NCI-H774 (cell line): ENCODE measurements at regions not wholly inside any gene's neighbourhood (a gene's known extent, or its start where the extent isn't known, plus 50 kb on each side); places are given as distances from the start of the nearest gene placed in this dataset.
A peak's percentile ranks its signal among the peaks of the same experiment; 100 is the strongest.

Experiments
- DNase-seq: peaks from one replicate; lab custom pipeline; 2025; lab: John Stamatoyannopoulos, UW

- DNase-seq: peak; percentile 35
Observed at GRCh38 chr12:68451261-68452077, 119.3 kb upstream of the MDM1 start.

DNA sequence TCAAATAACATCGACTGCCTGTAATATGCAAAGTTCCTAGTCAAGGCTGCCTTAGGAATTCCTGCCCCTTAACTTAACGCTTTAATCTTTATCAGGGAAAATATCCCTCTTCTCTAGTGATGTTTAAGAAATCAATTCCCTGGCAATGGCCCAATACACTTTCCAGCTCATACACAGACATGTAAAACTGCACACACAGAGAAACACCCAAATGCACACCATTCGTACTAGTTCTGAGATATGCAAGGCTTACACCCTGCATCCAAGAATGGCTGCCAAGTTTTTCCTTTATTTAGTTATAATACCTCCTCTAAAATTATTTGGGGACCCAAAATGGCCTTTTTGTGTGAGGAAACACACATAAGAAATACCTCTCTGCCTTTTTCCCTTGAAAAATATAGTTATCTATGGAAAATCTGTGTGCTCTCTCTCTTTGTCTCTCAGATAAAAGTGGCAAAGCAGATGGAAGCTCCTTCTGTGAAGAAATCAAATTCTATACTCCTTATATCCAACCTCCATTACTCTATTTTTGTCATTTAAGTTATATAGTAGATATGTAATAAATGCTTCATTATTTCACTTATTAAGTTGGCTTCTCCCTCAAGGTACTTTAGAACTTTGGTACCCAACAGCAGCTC lies 120.0 kb upstream of the MDM1 start:
- no peak for DNase-seq

- DNase-seq: no peak
Observed at GRCh38 chr12:68453278-68453677, 121.1 kb upstream of the MDM1 start.

DNA sequence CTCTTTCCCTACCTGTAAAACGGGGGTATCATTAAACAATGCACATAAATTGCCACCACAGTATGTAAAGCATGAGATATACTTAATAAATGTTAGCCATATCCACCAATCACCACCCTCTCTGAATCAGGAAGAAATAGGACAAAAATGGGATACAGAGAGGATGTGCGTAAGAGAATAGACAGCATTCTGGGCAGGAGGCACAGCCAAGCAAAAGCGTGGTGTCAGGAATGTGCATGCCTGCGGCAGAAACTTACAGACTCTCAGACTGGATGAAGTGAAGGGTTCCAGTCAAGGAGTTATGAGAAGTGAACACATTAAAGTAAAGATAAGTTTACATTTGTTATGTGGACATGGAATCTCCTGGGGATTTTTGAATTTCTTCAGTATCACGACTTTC lies 121.7 kb upstream of the MDM1 start:
- DNase-seq: no peak

DNA sequence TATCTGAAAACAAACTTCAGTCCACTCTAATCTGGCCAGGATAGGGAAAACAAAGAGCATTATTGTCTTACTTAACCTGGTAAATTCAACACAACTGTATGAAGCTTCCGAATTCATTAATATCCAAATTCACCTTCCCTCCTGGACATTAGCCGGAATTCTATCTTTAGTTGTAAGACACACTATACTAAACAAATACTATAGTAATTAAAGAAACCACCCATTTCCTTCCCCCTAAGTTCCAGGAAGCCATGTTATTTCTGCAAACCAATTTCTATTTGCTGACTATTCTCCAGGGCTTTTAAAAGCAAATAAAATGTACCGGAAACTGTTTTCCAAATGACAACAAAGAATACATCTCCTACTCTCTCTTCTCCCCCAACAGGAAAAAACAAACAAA lies 122.7 kb upstream of the MDM1 start:
- peak; percentile 20 for DNase-seq

DNA sequence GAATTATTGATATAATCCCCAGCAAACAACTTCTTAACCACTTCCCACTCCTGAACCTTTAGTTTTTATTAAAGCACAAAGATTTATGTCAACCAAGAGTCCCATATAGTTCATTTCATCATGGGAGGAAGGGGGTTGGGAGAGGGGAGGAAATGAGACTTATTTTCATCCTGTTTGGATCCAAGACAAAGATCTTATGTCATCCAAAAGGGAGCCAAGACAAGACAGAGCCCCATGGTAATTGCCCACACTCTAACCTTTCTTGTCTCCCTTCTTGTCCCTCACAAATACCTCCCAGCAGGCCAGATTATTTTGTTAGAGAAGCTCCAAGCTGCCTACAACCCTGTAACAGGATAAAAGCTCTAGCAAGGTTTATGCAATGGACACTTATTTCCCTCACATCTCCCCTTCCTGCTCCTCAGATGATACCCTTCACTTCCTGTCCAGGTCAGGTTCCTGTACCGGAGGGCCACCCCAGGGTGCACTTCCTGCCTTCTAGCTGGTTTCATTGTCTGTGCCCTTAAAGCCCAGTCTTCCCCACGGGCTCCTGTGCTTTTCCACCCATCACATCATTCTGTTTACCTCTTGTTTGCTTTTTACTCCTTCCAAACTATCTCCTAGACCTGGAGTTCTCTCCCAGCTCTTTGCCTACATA lies 123.7 kb upstream of the MDM1 start:
- DNase-seq: no peak

DNA sequence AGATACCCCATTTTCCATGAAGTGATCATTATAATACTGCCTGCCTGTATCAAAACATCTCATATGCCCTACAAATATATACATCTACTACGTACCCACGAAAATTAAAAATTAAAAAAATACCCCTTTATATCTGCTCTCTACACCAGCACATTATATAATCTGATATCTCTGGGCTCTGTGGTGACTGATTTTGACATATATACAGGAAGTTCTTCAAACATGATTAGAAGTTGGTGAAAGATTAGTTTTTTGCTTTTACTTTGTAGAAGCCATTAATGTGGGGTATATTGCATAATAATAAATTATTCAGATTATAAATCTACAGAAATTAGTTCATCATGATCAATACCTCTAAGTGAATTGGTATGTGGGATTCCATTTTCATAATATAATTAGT lies 126.7 kb upstream of the MDM1 start:
- DNase-seq: no peak

DNA sequence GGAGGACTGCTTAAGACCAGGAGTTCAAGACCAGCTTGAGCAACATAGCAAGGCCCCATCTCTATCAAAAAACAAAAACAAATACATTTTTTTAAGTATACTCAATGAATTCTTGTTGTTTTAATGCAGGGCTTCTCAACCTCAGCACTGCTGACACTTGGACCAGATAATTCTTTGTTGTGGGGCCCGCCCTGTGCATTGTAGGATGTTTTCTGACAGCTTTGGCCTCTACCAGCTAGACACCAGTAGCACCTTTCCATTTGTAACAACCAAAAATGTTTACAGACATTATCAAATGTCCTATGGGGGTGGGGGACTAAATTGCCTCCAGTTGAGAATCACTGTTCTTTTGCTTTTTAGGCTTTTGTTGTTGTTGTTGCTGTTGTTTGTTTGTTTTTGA lies 128.1 kb upstream of the MDM1 start:
- DNase-seq: no peak

GRCh38 chr12:68461645-68462044 lies 129.5 kb upstream of the MDM1 start:
- no peak for DNase-seq

GRCh38 chr12:68462803-68463202 lies 130.6 kb upstream of the MDM1 start:
- DNase-seq: no peak

- DNase-seq: no peak
Observed at GRCh38 chr12:68465227-68465626, 133.1 kb upstream of the MDM1 start.

DNA sequence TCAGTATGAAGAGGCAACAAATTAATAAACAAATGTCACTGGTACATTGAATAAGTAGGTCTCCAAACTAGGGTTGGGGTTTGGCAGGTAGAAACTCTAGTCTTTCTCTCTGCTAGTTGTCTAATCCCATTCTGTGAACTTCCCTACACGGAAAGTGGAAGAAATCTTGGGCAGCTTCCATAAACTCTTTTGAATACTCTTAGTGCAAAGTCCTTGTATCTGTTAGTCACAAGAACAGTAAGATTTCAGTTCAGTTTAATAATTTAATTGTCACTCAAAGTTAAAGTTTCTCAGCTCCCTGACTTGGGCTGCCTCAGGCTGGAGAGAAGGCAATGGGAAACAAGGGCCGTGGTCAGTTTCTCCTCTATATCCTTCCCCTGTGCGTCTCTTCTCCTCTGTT lies 135.4 kb upstream of the MDM1 start:
- no peak for DNase-seq

- no peak for DNase-seq
Observed at GRCh38 chr12:68468036-68468435, 135.9 kb upstream of the MDM1 start.

- DNase-seq: no peak
Observed at GRCh38 chr12:68469113-68469512, 137.0 kb upstream of the MDM1 start.

DNA sequence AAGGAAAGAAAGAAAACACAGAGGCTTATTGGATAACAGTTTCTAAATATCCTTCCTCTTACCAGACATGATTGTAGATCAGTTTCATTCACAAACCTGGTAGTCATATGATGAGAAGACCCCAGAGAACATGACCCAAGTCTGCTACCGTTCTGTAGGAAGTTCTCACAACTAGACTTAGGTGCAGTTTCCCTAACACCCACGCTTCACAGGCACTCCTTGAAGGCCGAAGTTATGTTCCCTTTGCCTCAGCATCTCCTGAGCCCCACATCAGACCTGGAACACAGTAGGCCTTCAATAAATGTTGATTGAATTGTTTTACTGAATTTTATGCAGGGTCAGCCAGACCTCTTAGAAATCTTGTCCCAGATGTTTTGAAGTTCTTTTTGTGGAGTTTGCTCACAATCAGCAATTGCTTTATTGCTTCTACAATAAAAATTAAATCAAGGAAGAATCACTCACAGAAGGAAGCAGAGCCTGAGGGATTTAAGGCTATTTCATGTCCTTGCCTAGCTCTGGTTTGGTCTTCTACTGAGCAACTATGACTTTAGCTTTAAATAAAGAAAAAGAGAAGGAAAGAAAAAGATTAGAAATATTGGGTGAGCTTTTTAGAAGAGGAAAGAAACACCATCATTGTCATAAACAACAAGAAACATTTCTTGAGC lies 138.6 kb upstream of the MDM1 start:
- no peak for DNase-seq

DNA sequence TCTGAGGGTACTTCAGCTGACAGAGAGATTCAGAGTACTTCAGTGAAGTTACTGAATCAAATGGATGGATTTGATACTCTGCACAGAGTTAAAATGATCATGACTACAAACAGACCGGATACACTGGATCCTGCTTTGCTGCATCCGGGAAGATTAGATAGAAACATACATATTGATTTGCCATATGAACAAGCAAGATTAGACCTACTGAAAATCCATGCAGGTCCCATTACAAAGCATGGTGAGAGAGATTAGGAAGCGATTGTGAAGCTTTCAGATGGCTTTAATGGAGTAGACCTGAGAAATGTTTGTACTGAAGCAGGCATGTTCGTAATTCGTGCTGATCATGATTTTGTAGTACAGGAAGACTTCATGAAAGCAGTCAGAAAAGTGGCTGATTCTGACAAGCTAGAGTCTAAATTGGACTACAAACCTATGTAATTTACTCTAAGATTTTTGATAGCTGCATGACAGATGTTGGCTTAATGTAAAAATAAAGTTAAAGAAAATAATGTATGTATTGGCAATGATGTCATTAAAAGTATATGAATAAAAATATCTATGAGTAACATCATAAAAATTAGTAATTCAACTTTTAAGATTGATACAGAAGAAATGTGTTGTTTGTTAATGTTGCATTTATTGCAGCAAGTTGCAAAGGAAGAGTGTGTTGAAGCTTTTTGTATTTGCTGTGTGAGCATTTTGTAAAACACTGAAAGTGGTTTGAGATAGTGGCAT lies 136.1 kb upstream of the RAP1B start:
- DNase-seq: no peak

- DNase-seq: no peak
Observed at GRCh38 chr12:68476794-68477193, 133.9 kb upstream of the RAP1B start.

DNA sequence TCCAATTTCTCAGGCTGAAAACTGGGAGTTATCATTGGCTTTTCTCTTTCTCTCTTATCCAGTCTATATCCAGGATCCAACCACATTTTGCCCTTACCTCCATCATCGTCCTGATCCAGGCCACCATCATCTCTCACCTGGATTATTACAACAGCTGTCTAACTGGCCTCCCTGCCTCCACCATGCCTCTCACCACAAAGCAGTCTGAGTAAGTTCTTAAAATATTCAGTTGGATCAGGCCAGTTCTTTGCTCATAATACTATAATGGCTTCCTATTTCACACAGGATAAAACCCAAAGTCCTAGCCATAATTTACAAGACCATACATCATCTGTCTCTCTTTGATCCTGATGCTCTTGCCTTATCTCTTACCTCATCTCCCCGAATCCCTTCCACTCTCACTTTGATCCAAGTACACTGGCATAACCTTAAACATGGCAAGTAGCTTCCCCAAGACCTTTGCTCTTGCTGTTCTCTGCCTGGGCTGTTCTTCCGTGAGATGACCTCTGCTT lies 133.4 kb upstream of the RAP1B start:
- DNase-seq: no peak

GRCh38 chr12:68477906-68478305 lies 132.8 kb upstream of the RAP1B start:
- DNase-seq: no peak

- DNase-seq: no peak
Observed at GRCh38 chr12:68478516-68479260, 132.0 kb upstream of the RAP1B start.

DNA sequence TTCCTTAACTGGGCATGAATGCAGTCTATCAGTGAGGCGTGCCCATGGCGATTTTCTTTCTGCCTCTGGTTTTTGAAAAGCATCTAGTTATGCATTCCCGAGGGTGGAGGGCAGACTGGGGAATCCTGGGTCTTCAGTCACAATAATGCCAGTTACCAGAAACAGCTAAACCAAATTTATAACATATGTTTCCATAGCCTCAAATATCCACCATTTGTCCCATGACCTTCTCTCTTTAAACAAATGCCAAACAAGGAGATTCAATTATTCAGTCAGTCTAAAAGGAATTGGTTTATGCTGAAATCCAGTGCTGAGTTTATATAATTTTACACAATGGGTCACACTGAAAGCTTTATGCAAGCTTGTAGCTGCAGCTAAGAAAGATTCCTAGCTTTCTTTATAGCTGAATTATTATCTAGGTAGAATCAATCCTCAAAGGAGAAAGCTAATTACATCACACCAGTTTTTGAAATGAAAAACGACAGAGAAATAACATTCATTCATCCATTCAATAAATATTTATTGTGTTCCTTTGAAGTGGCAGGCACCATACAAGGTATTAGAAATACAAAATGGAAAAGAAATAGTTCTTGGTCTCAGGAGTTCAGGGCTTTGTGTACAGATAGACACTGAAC lies 131.3 kb upstream of the RAP1B start:
- DNase-seq: no peak
